ENCODE measurements at regions not wholly inside any gene's neighbourhood (a gene's known extent, or its start where the extent isn't known, plus 50 kb on each side); places are given as distances from the start of the nearest gene placed in this dataset.
"Not testable (repeated sequence)": the region's sequence is repeated elsewhere in the genome, so short reads cannot be mapped to it uniquely, and the experiment has no call there.

- no peak for DNase-seq (ENCODE audit: low read depth)
These were observed 170.2 kb downstream of the HSD17B3 start for GRCh38 chr9:96131825-96132224.

- no peak for DNase-seq (ENCODE audit: low read depth)
These were observed 171.0 kb downstream of the HSD17B3 start for GRCh38 chr9:96130970-96131369.

DNA sequence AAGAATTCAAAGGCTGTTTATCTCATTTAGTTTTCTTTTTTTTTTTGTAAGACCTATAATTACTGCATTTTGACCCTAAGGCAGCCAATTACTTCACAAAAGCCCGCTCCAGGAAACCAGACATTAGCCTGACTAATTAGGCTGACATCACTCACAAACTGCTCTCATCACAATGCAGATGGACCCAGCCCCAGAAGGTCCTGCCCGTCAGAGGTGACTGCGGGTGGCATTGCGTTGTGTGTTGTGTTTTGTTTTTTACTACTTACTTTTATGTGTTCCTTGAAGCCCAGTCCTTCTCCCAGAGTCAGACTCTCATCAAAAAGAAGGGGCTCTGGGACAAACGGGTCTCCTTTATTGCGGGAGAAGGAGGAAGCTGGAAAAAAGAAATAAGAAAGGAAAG lies 172.2 kb downstream of the HSD17B3 start:
- no peak for DNase-seq (ENCODE audit: low read depth)

- no peak for DNase-seq (ENCODE audit: low read depth)
These were observed 173.1 kb downstream of the HSD17B3 start for GRCh38 chr9:96128880-96129279.

DNA sequence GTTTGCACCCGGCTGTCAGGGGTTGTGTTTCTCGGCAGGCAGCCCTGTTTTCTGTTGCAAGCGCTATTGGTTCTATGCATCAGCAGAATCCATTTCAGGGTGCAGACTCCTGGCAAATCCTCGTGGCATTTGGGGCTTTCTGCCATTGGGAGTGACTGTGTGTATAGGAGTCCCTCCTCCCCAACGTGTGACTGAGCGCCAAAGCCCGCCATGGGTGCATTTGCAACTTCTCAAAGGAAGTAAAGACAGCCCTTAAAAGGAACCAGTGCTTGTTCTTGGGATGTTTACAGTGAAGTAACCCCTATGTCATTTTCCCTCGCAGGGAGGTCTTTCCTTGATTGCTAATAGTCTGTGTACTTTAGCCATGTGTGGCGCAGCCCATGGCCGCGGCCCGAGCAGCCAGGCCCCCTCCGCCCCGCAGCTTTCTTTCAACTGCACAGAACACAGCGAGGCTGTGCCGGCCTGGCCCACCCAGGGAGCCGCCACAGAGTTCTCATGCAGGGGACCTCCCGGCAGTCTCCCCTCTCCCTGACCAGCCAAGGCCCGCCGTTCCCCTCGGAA lies 175.6 kb downstream of the HSD17B3 start:
- DNase-seq (ENCODE audit: low read depth) = no peak

DNA sequence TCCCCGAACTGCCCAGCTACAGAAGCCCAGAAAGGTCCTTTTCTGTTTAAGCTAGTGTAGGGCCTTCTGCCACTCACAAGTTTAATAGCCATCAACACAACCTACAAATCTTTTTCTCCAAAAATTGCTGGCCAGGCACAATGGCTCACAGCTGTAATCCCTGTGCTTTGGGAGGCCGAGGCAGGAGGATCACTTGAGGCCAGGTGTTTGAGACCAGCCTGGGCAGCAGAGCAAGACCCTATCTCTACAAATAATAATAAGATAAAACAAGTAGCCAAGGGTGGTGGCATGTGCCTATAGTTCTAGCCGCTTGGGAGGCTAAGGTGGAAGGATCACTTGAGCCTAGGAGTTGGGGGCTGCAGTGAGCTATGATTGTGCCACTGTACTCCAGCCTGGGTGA lies 176.4 kb downstream of the HSD17B3 start:
- no peak for DNase-seq (ENCODE audit: low read depth)

DNA sequence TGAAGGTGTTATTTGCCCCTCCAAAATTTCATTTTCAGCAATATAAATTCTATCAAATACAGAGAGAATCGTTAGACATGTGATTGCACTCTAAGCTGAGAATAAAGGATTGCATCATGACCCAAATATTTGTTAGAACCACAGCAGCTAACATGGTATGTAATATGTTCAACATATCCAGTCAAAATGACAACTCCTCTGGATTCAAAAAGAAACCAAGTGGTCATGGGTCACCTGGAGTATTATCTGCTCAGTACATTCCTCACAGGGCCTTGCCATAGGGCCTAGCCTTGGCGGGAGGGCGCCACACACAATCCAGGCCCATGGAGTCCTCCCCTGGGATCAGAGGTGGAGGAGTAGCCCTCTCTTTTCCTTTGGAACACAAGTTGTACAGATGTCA lies 179.2 kb downstream of the HSD17B3 start:
- DNase-seq (ENCODE audit: low read depth) = no peak

DNA sequence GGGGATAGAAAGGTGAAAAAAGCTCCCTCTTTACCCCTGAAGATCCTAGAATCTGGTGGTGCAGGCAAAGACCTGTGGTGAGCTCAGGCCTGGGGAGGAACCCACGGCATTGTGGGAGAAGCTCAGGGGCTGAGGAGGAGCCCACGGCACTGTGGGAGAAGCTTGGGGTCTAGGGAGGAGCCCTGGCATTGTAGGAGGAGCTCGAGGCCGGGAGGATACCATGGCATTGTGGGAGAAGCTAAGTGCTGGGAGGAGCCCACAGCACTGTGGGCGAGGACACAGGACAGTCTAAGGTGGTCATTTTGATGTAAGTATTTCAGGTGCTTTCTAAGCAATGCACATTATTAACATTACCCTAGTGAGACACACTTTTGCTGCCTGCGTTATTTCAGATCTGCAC lies 179.7 kb downstream of the HSD17B3 start:
- DNase-seq (ENCODE audit: low read depth) = no peak

GRCh38 chr9:96121136-96121535 lies 180.8 kb downstream of the HSD17B3 start:
- DNase-seq (ENCODE audit: low read depth) = no peak

DNA sequence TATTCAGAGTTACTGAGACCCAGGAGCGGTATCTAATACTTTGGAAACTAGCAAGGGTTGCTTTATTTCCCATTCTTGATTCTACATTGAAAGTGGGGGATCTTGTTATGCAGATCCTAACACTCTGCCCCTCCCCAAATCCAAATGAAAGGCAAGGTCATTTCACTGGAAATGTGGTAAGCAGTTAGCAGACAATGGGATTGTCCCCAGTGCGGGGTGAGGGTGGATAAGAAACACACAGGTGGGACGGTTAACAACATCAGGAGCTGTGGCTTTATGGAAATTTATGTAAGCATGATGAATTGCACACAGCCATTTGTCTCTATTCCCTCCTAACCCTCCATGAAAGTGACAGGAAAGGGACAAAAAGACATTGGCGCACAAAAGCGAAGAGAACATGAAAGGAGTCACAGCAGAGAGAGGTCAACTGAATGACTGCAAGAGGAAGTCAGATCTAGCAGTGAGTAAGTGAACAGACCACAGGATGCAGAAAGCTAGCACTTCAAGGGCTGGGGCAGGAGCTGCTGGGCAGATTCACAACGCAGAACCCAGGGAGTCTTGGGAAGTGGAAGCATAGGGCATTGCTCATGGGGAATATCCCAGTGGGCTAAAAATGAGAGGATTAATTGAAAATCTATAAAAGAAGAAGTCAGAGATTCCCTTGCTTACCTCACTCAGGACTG lies 184.4 kb downstream of the HSD17B3 start:
- DNase-seq (ENCODE audit: low read depth) = no peak

DNA sequence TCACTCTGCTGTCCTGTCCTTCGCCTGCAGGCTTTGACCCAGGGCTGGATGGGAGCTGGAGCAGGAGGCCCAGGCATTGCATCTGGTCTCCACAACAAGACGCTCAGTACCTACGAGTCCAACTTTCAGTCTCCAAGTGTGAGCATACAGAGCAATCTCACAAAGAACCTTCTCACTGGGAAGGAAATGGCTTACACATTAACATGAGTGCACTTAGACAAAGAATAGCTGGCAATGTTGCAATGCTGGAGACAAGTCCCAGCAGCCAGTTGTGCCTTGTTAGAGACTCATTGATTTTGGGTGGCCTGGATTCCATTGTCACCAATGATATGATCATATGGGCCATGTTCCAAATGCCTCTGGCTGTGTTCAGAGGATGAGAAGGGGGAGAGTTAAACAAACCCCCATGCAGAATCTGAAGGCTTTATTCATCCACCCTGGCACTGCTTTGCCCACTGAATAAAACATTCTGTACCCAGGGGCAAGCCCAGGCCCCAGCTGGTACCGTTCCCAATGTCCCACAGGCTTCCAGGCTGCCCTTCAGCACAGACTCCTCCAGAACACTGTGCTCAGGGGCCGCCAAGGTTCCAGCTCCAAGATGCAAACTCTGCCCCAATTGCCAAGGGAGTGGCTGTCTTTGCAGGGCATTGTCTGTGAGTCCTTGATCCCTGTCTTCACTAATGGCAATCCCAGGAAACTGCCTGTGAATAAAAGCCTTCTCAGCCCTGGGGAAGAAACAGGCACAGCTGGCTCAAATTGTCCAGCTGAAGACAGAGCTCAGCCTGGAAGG lies 185.5 kb downstream of the HSD17B3 start:
- no peak for DNase-seq (ENCODE audit: low read depth)

- DNase-seq (ENCODE audit: low read depth) = no peak
These were observed 186.1 kb downstream of the HSD17B3 start for GRCh38 chr9:96115836-96116235.

- DNase-seq (ENCODE audit: low read depth) = no peak
These were observed 188.9 kb downstream of the HSD17B3 start for GRCh38 chr9:96113032-96113431.

DNA sequence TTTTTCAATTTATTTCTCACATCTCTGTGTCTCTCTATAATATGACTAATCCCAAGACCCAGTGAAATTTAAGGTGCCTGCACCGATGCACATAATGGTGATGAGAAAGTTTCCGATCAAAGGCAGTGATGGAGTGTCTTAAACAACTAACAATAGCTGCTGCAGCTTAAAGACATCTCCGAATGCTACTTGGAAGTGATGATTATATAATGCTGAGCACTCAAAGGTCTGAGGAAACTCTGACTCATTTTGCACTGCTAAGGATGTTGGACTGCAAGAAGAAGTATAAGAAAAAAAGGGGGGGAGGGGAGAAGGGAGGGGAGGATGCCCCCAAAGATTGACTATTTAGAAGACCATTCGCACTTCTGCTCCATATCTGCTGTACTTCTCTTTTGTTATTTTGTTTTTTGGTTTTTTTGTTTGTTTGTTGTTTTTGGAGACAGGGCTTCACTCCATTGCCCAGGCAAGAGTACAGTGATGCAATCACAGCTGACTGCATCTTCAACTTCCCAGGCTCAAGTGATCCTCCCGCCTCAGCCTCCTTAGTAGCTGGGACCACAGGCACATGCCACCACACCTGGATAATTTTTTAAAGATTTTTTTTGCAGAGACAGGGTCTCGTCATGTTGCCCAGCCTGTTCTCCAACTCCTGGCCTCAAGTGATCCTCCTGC lies 192.2 kb downstream of the HSD17B3 start:
- no peak for DNase-seq (ENCODE audit: low read depth)

DNA sequence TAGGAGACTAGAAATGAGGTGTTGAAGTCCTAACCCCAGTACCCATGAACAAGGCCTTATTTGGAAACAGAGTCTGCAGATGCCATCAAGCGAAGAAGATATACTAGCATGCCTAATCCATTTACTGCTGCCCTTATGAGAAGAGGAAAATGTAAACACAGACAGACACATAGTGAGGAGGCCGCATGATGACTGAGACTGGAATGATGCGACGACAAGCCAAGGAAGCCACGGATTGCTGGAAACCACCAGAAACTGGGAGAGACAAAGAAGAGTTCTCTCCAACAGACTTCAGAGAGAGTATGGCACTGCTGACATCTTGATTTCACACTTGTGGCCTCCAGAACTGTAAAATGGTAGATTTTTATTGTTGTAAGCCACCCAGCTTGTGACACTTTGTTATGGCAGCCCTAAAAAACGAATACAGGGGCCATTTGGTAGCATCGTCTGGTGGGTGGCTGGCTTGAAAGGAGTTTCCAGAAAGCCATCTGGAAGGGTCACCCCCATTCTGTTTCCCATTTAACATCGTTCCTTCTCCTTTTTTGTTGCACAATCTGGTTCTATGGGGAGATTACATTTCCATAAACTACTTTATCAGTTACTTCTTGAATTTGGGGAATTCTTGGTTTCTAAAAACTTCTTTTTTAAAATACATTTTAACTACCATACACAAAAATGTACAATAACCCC lies 193.1 kb downstream of the HSD17B3 start:
- no peak for DNase-seq (ENCODE audit: low read depth)

DNA sequence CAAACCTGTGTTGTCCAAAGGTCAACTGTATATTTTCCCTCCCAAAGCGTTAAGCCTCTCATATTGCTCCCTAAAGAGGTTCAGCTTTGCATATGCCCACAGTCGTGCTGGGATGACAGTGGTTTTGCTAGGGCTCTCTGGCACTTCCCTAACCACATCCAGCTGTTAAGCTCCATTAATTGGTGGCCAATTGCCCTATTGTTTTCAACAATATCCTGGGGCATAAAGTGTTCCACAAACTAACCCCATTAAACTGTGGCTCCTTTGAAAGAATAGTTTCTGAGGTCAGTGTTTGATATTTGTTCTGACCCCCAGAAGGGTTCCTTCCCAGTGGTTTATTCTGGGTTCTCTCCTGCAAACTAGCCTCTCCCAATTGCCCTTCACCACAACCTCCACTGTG lies 194.5 kb downstream of the HSD17B3 start:
- no peak for DNase-seq (ENCODE audit: low read depth)

- no peak for DNase-seq (ENCODE audit: low read depth)
These were observed 201.3 kb downstream of the HSD17B3 start for GRCh38 chr9:96100385-96101300.

DNA sequence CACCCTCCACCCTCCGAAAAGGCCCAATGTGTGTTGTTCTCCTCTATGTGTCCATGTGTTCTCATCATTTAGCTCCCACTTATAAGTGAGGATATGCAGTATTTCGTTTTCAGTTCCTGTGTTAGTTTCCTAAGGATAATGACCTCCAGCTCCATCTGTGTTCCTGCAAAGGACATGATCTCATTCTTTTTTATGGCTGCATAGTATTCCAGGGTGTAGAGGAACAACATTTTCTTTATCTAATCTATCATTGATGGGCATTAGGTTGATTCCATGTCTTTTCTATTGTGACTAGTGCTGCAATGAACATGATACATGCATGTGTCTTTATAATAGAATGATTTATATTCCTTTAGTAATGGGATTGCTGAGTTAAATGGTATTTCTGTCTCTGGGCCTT lies 211.3 kb downstream of the HSD17B3 start:
- DNase-seq (ENCODE audit: low read depth) = not testable (repeated sequence)

GRCh38 chr9:96089452-96090085 lies 212.4 kb downstream of the HSD17B3 start:
- DNase-seq (ENCODE audit: low read depth) = no peak

DNA sequence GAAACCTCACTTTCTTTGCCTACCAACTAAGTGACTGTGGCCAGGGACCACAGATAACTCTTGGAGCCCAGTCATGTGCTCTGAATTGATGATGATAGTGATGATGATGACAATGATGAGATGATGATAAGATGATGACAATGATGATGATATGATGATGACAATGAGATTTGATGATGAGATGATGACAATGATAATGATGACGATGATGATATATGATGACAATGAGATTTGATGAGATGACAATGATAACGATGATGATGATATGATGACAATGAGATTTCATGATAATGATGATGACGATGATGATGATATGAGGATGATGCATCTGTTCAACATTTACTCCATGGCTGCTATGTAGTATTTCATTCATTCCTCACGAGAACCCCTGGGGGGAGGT lies 213.0 kb downstream of the ERCC6L2 start:
- DNase-seq (ENCODE audit: low read depth) = no peak
